ENCODE measurements at regions not wholly inside any gene's neighbourhood (a gene's known extent, or its start where the extent isn't known, plus 50 kb on each side); places are given as distances from the start of the nearest gene placed in this dataset.

DNA sequence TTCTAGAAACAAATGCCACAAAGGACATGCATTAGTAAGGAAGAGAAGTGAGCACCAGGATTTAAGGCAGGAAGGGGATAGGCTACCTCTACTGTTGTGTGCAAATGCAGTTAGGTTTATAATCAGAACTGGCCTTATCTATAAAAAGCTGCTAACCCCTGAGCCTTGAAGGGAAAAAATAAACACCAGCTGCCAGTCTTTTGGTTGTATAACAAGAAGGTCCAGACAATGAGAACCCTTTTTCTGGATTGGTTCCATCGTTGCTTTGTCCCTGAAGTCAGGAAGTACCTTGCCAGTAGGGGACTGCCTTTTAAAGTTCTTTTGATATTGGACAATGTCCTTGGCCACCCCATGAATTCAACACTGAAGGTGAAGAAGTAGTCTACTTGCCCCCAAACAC is 126.7 kb upstream of the OTUD4 start:
- TF ChIP-seq EZH2phosphoT487 (IDR thresholded peaks at IDR 0.05; ENCODE audit: borderline replicate concordance, low read length) (no peak), EZH2 (IDR thresholded peaks at IDR 0.05; ENCODE audit: low read length, unreplicated experiment) (no peak)
- TF ChIP-seq, protein P1, sequence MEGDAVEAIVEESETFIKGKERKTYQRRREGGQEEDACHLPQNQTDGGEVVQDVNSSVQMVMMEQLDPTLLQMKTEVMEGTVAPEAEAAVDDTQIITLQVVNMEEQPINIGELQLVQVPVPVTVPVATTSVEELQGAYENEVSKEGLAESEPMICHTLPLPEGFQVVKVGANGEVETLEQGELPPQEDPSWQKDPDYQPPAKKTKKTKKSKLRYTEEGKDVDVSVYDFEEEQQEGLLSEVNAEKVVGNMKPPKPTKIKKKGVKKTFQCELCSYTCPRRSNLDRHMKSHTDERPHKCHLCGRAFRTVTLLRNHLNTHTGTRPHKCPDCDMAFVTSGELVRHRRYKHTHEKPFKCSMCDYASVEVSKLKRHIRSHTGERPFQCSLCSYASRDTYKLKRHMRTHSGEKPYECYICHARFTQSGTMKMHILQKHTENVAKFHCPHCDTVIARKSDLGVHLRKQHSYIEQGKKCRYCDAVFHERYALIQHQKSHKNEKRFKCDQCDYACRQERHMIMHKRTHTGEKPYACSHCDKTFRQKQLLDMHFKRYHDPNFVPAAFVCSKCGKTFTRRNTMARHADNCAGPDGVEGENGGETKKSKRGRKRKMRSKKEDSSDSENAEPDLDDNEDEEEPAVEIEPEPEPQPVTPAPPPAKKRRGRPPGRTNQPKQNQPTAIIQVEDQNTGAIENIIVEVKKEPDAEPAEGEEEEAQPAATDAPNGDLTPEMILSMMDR (conservative IDR thresholded peaks at IDR 0.05; ENCODE audit: low read depth, low read length), result no peak
- H3K79me2 ChIP-seq (ENCODE audit: low read length), result no peaks in the 10 kb centered on the region
- no peaks in the 10 kb centered on the region for H3K9me3 ChIP-seq (ENCODE audit: low read length)
- H3K4me2 ChIP-seq (ENCODE audit: low read length), result no peak overlapping the region
- DNase-seq (no peak), ATAC-seq (no peak)
- BruUV-seq (replicated peaks), result no TSS peak
- CTCF ChIA-PET, result no interaction called here
- H4K20me1 ChIP-seq (ENCODE audit: low read length), result no peaks in the 10 kb centered on the region
- no peak overlapping the region for H2AFZ ChIP-seq (ENCODE audit: low read length)
- no peaks in the 10 kb centered on the region for H3K9me2 ChIP-seq (replicated peaks; ENCODE audit: low read length)
- no peak overlapping the region for H3K27ac ChIP-seq (ENCODE audit: low read length)
- intact Hi-C loops (cut with micrococcal nuclease), result no loop called here
- no peak overlapping the region for H3K4me3 ChIP-seq (ENCODE audit: low read length)
- H3K36me3 ChIP-seq (ENCODE audit: low read depth, low read length), result no peaks in the 10 kb centered on the region
- H3K27me3 ChIP-seq (ENCODE audit: low read length), result 0 out of 2 replicates have a peak, but pooled peaks cover 3% of the 10 kb centered on the region
- no peak overlapping the region for H3K9ac ChIP-seq (ENCODE audit: low read length)
- no peaks in the 10 kb centered on the region; the same call in 1 of the 2 replicates for H3K4me1 ChIP-seq (ENCODE audit: insufficient read depth, low read length)
- POLR2A ChIA-PET (ENCODE audit: unreplicated experiment), result no interaction called here
- H3F3A ChIP-seq (ENCODE audit: low read length, unreplicated experiment), result no peaks in the 10 kb centered on the region

DNA sequence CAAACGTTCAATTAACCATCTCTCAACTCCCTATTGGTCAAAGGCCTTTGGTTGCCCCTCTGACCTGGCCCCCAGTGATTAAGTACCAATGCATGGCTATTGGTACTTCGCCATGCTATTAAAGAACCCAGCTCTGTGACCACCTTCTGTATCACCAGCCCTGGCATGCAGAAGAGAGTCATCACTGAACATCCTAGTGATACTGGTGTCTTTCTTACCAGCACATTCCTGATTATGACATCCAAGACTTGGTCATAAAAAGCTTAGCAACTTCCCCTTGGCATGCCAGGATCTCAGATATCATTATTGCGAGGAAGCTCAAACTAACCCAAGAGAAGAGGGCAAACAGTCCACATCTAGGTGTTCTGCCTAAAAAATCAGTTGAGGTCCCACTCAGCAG is 122.3 kb upstream of the OTUD4 start:
- no peaks in the 10 kb centered on the region for H4K20me1 ChIP-seq (ENCODE audit: low read length)
- H3K4me1 ChIP-seq (ENCODE audit: insufficient read depth, low read length), result peaks cover 33% of the 10 kb centered on the region
- DNase-seq, result peak; percentile 38
- ChIA-PET POLR2A (ENCODE audit: unreplicated experiment) (no interaction called here), CTCF (no interaction called here)
- no peak overlapping the region for H3K4me3 ChIP-seq (ENCODE audit: low read length)
- H3K79me2 ChIP-seq (ENCODE audit: low read length), result no peaks in the 10 kb centered on the region
- no peaks in the 10 kb centered on the region for H3K27me3 ChIP-seq (ENCODE audit: low read length)
- ATAC-seq, result no peak
- intact Hi-C loops (cut with micrococcal nuclease), result no loop called here
- BruUV-seq (replicated peaks), result no TSS peak
- H3K9ac ChIP-seq (ENCODE audit: low read length), result no peak overlapping the region
- no peaks in the 10 kb centered on the region for H3K9me2 ChIP-seq (replicated peaks; ENCODE audit: low read length)
- no peaks in the 10 kb centered on the region for H3F3A ChIP-seq (ENCODE audit: low read length, unreplicated experiment)
- H2AFZ ChIP-seq (ENCODE audit: low read length), result no peak overlapping the region
- no peak for TF ChIP-seq EZH2 (IDR thresholded peaks at IDR 0.05; ENCODE audit: low read length, unreplicated experiment)
- no peak for TF ChIP-seq EZH2phosphoT487 (IDR thresholded peaks at IDR 0.05; ENCODE audit: borderline replicate concordance, low read length)
- TF ChIP-seq, protein P1 (conservative IDR thresholded peaks at IDR 0.05; ENCODE audit: low read depth, low read length), result no peak
- H3K4me2 ChIP-seq (ENCODE audit: low read length), result no peak overlapping the region
- H3K27ac ChIP-seq (ENCODE audit: low read length), result no peak overlapping the region
- no peaks in the 10 kb centered on the region for H3K36me3 ChIP-seq (ENCODE audit: low read depth, low read length)
- H3K9me3 ChIP-seq (ENCODE audit: low read length), result no peaks in the 10 kb centered on the region

DNA sequence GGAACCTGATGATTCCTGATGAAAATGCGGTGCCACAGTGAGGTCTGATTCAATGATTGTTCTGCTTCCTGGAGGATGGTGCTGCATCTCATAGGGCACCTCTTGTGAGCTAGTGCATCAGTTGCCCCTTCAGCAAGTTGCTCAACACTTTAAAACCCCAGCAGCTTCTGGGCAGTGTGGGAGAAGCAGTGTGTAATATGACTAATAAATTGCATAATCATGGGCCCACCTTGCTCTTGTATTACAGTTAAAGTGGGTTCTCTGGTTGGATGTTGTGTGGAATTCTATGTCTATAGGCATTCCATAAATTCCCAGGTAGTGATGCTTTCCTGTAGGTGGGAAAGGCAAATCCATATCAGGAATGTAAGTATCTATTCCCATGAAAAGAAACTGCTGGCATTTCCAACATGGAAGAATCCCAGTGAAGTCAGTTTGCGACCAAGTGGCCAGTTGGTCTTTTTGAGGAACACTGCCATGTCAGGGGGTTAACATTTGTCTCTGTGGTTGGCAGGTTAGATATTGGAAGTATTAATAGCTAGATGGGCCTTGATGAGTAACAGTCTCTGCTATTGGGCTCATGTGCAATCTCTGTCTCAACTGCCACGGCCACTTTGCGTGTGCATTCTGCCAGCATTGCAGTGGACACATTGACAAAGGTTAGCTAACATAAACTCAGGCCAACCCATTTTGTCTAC is 121.1 kb upstream of the OTUD4 start:
- H3K9me3 ChIP-seq (ENCODE audit: low read length), result no peaks in the 10 kb centered on the region
- H4K20me1 ChIP-seq (ENCODE audit: low read length), result no peaks in the 10 kb centered on the region
- H3K4me3 ChIP-seq (ENCODE audit: low read length), result no peak overlapping the region
- peak; percentile 74 for DNase-seq
- no peaks in the 10 kb centered on the region for H3K9me2 ChIP-seq (replicated peaks; ENCODE audit: low read length)
- H3K4me2 ChIP-seq (ENCODE audit: low read length), result no peak overlapping the region
- no peaks in the 10 kb centered on the region for H3K36me3 ChIP-seq (ENCODE audit: low read depth, low read length)
- H3K27ac ChIP-seq (ENCODE audit: low read length), result peak overlapping the region; percentile 26; the same call in 1 of the 2 replicates
- H3K79me2 ChIP-seq (ENCODE audit: low read length), result no peaks in the 10 kb centered on the region
- H2AFZ ChIP-seq (ENCODE audit: low read length), result no peak overlapping the region
- H3K27me3 ChIP-seq (ENCODE audit: low read length), result no peaks in the 10 kb centered on the region
- intact Hi-C loops (cut with micrococcal nuclease), result no loop called here
- no peak for ATAC-seq
- BruUV-seq (replicated peaks), result no TSS peak
- TF ChIP-seq, protein P1 (conservative IDR thresholded peaks at IDR 0.05; ENCODE audit: low read depth, low read length), result no peak
- TF ChIP-seq EZH2phosphoT487 (IDR thresholded peaks at IDR 0.05; ENCODE audit: borderline replicate concordance, low read length) (no peak), EZH2 (IDR thresholded peaks at IDR 0.05; ENCODE audit: low read length, unreplicated experiment) (no peak)
- ChIA-PET CTCF (no interaction called here), POLR2A (ENCODE audit: unreplicated experiment) (interaction anchor here (0.6 kb wide), 1 partner anchor 22 kb away, joined by 3 read pairs; no protein-coding TSS in a partner anchor)
- peaks cover 33% of the 10 kb centered on the region for H3K4me1 ChIP-seq (ENCODE audit: insufficient read depth, low read length)
- no peak overlapping the region for H3K9ac ChIP-seq (ENCODE audit: low read length)
- H3F3A ChIP-seq (ENCODE audit: low read length, unreplicated experiment), result no peaks in the 10 kb centered on the region

Data from PC-3 (cell line).